Kidney tubule cell (primary cell): ENCODE measurements at regions not wholly inside any gene's neighbourhood (a gene's known extent, or its start where the extent isn't known, plus 50 kb on each side); places are given as distances from the start of the nearest gene placed in this dataset.
A peak's percentile ranks its signal among the peaks of the same experiment; 100 is the strongest.

Source experiments
- DNase-seq: peaks from one replicate; pipeline ENCODE4 v3.0.0-alpha.2; 2018; ENCODE audit warnings: low spot score

- no peak for DNase-seq
Observed at GRCh38 chr12:63318933-63319332, 167.9 kb upstream of the AVPR1A start.

DNA sequence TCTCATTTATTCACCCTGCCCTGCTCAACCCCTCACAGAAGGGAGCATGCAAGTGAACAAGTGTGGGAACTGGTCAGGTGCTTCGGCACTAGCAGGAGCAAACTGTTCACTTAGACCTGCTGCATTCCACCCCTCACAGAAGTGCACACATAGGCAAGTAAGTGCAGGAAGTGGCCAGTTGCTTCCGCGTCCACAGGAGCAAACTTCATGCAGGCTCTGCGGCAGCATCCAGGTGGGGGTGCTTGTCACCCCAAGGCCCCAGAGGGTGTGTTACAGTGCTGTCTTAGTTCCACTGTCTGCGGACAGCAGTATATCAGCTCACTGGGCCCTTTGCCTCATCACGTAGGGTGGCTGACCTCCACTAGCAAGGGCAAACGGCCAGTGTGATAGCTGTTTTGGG, 167.3 kb upstream of the AVPR1A start:
- DNase-seq: no peak

DNA sequence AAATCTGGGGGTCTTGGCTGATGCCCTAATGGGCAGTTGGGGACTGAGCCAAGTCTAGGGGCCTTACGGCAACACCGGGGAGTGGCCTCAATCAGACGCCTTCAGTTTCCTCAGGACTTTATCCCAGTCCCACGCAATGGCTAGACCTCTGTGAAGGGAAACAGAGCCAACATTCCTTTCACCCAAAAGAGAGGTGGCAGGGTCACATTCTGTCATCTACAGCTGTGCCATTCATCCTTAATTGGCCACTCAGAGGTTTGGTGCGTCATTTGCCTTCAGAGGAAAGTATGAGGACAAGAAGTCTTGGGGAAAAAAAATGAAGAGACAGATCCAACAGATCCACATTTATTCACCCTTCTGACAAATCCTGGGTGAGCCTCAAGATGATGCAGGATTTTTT, 166.9 kb upstream of the AVPR1A start:
- DNase-seq: no peak

DNA sequence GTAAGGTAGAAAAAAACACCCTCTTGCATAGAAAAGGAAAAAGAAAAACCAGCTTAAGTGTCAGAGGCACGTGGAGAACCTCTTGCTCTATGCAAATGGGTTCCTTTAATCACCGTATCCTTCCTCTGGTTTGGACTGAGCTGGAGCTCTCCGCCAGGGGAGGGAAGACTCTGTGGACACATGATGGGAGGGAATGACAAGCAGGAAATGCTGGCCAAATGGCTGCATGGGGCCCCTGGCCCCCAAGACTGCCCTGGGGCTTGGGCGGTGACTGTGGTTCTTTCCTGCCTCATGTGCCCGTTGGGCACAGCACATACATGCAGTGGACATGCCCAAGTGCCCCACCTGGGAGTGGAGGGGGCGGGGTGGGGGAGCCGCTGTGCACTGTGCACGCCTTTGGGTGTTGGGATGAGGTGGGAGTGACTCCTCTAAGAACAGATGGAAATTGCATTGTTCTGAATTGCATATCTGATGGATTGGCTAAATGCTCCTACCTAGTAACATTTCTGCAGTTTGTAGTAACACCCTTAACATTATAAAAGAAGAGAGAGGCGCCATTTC, 166.4 kb upstream of the AVPR1A start:
- DNase-seq: no peak

GRCh38 chr12:63313139-63313538, 162.1 kb upstream of the AVPR1A start:
- DNase-seq: peak; percentile 44

DNA sequence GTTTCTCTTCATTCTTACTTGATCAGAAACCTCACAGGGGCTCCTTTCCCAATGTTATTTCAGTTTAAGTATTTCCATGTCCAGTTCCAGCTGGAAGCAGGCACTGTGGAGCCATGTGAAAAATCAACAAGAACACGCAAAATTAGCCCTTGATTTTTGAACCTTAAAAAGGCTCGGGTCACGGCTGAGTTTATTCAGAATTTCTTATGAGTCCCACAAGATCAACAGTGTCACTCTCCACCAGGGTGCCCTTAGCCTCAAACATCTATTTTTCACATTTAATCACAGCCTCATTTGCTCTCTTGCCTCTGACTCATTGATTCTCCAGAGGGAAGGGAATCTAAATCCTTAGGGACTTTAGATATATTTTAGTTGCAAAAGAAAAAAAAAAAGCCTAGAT, 157.7 kb upstream of the AVPR1A start:
- peak; percentile 24 for DNase-seq

GRCh38 chr12:63307849-63308248, 156.8 kb upstream of the AVPR1A start:
- DNase-seq: no peak

DNA sequence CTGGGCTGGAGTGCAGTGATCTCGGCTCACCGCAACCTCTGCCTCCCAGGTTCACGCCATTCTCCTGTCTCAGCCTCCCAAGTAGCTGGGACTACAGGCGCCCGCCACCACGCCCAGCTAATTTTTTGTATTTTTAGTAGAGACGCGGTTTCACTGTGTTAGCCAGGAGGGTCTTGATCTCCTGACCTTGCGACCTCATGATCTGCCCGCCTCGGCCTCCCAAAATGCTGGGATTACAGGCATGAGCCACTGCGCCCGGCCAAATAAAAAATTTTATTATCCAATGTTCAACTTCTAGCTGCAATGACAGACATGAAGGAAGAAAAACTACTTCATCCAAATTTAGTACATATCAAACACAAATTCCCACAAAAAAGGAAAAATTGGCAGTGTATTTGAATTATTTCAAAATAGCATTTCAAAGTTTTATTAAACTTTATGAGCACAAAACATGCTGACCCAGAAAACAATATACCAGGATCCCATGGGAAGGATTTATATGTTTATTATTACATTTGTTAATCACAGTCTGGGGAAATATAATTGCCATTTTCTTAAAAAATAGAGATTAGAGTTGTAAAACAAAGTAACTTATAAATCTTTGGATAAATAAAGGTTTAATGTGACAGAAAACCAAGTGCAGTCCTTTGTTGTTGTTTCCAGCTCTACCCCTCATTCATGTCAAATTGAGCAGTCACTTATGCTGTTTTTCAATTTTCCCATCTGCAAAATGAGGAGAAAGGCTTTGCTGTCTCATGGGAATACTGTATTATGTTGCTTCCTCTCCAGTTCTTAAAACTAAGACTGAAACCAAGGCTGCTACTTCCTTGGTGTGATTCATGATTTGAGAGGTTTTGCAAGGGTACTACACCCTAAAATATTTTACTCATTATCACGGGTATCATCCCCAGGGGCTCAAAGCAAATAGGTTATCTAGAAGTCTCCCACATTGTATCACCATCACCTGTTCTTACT, 155.2 kb upstream of the AVPR1A start:
- DNase-seq: peak; percentile 12

GRCh38 chr12:63304887-63305316, 153.9 kb upstream of the AVPR1A start:
- DNase-seq: peak; percentile 30

GRCh38 chr12:63302941-63303536, 152.0 kb upstream of the AVPR1A start:
- no peak for DNase-seq

- DNase-seq: peak; percentile 57
Observed at GRCh38 chr12:63302269-63302940, 151.4 kb upstream of the AVPR1A start.

- peak; percentile 73 for DNase-seq
Observed at GRCh38 chr12:63301311-63301710, 150.3 kb upstream of the AVPR1A start.

DNA sequence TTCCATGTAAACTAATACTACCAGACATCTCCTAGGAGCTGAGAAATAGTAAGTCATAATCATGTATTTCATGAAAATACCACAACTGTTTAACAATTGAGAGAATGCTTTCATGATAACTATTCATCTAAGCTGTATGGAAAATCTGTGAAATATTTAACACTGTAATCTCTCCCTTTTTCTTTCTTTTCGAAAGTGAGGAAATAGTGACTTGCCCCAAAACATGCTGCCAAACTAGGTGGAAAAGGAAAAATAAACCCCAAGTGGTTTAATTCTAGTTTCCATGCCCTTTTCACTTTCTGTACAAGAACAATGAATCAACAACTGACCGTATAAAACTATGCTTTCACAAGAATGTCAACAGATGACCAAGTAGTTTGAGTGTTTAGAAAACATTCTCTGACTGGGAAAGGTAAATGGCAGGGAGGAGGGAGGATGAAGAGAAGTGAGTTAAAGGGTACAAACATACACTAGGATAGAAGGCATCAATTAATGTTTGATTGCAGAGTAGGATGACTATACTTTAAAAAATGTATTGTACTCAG, 147.5 kb upstream of the AVPR1A start:
- DNase-seq: peak; percentile 20

- DNase-seq: peak; percentile 98
Observed at GRCh38 chr12:63294327-63294632, 143.3 kb upstream of the AVPR1A start.

DNA sequence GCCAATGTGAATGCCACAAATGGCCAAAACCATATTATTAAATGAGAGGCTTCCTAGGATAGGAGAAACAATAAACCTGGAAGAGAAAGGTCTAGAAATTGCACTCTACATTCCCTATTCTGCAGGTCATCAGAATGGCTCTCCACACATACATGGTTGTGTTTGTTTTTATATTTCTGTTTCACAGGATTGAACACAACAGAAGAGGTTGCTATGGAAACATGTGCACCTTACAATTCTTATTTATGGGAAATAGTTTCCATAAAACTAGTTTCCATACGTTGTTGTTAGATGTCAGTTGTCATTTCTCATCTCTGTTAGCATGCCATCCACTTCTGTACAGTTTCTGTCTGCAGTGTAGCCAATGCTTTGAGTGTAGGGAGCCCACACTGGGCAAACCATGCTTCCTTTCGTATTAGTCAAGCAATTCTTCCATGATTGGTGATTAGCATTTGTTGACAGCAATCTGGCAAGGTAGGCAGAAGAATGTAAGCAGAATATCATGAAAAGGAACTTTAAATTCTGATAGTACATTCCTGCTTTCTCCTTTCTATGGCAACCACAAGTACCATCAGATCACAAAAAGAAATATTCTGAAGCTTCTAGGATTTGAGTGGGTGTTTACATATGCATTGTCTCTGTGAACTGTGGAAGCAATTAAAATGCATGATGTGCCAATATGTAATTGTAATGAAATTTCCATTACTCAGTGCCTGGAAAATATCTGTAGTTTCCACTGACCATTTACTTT, 141.6 kb upstream of the AVPR1A start:
- DNase-seq: peak; percentile 31

GRCh38 chr12:63276537-63277365, 125.8 kb upstream of the AVPR1A start:
- DNase-seq: peak; percentile 60

- no peak for DNase-seq
Observed at GRCh38 chr12:63266988-63267387, 116.0 kb upstream of the AVPR1A start.

DNA sequence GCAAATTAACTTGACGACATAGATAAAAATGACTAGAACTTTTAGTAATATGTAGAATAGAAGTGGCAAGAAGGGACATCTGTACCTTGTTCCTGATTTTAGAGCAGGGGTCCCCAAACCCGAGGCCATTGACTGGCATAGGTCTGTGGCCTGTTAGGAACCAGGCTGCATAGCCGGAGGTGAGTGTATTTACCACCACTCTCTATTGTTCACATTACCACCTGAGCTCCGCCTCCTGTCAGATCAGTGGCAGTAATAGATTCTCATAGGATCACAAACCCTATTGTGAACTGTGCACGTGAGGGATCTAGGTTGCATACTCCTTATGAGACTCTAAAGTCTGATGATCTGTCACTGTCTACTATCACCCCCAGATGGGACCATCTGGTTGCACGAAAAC, 113.6 kb upstream of the AVPR1A start:
- DNase-seq: no peak

- DNase-seq: peak; percentile 72
Observed at GRCh38 chr12:63250486-63250885, 99.5 kb upstream of the AVPR1A start.

DNA sequence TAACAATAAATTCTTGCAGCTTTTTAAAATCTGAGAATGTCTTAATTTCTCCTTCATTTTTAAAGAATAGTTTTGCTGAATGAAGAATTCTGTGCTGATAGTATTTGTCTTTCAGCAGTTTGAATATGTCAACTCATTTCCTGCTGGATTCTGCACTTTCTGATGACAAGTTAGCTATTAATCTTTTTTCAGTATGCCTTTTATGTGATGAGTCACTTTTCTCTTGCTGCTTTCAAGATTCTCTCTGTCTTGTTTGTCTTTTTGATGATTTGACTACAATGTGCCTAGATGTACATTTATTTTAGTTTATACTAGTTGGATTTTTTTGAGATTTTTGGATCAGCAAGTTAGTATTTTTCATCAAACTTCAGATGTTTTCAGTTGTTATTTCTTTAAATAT, 87.9 kb upstream of the AVPR1A start:
- peak; percentile 65 for DNase-seq

GRCh38 chr12:63232896-63233295, 81.9 kb upstream of the AVPR1A start:
- DNase-seq: no peak
